ENCODE measurements at regions not wholly inside any gene's neighbourhood (a gene's known extent, or its start where the extent isn't known, plus 50 kb on each side); places are given as distances from the start of the nearest gene placed in this dataset.

- DNase-seq (no peak), ATAC-seq (ENCODE audit: insufficient read depth, low read depth) (no peak)
- Histone ChIP-seq H3K4me1 (ENCODE audit: insufficient read depth, low read length) (no peaks in the 10 kb centered on the region), H3K27me3 (ENCODE audit: insufficient read depth, low read length, poor library complexity) (no peaks in the 10 kb centered on the region), H3K9ac (ENCODE audit: low read depth, low read length) (no peak overlapping the region), H3K4me2 (ENCODE audit: insufficient read depth, low read length) (no peak overlapping the region), H2AFZ (ENCODE audit: low read depth, low read length) (no peak overlapping the region), H3K4me3 (ENCODE audit: low read depth in 1 of 2, low read length in 2 of 2) (no peak overlapping the region), H3K9me3 (ENCODE audit: insufficient read depth, low read length, severe bottlenecking) (no peaks in the 10 kb centered on the region), H4K20me1 (ENCODE audit: insufficient read depth, low read length) (no peaks in the 10 kb centered on the region), H3K79me2 (ENCODE audit: insufficient read depth, low read length) (no peaks in the 10 kb centered on the region), H3K36me3 (ENCODE audit: insufficient read depth, low read length) (no peaks in the 10 kb centered on the region), H3K27ac (ENCODE audit: low read length) (no peak overlapping the region)
- no peak for TF ChIP-seq EZH2 (IDR thresholded peaks at IDR 0.05; ENCODE audit: borderline replicate concordance, low read depth, low read length, severe bottlenecking)
- no peak for TF ChIP-seq CTCF (IDR thresholded peaks at IDR 0.05; ENCODE audit: borderline replicate concordance, extremely low read depth, low read length, poor library complexity, severe bottlenecking)
Measured at GRCh38 chr14:44265246-44265645, 241.8 kb downstream of the FSCB start.

- H3K27ac ChIP-seq (ENCODE audit: low read length): no peak overlapping the region
- no peak overlapping the region for H2AFZ ChIP-seq (ENCODE audit: low read depth, low read length)
- no peaks in the 10 kb centered on the region for H4K20me1 ChIP-seq (ENCODE audit: insufficient read depth, low read length)
- no peaks in the 10 kb centered on the region for H3K9me3 ChIP-seq (ENCODE audit: insufficient read depth, low read length, severe bottlenecking)
- TF ChIP-seq EZH2 (IDR thresholded peaks at IDR 0.05; ENCODE audit: borderline replicate concordance, low read depth, low read length, severe bottlenecking) (no peak), CTCF (IDR thresholded peaks at IDR 0.05; ENCODE audit: borderline replicate concordance, extremely low read depth, low read length, poor library complexity, severe bottlenecking) (no peak)
- no peaks in the 10 kb centered on the region for H3K27me3 ChIP-seq (ENCODE audit: insufficient read depth, low read length, poor library complexity)
- H3K9ac ChIP-seq (ENCODE audit: low read depth, low read length): no peak overlapping the region
- no peaks in the 10 kb centered on the region for H3K79me2 ChIP-seq (ENCODE audit: insufficient read depth, low read length)
- no peaks in the 10 kb centered on the region for H3K4me1 ChIP-seq (ENCODE audit: insufficient read depth, low read length)
- no peak overlapping the region for H3K4me2 ChIP-seq (ENCODE audit: insufficient read depth, low read length)
- DNase-seq: no peak
- no peak overlapping the region for H3K4me3 ChIP-seq (ENCODE audit: low read depth in 1 of 2, low read length in 2 of 2)
- H3K36me3 ChIP-seq (ENCODE audit: insufficient read depth, low read length): no peaks in the 10 kb centered on the region
- no peak for ATAC-seq (ENCODE audit: insufficient read depth, low read depth)
Measured at GRCh38 chr14:44215660-44216059, 291.4 kb downstream of the FSCB start.

- H3K9ac ChIP-seq (ENCODE audit: low read depth, low read length): no peak overlapping the region
- no peaks in the 10 kb centered on the region for H4K20me1 ChIP-seq (ENCODE audit: insufficient read depth, low read length)
- TF ChIP-seq EZH2 (IDR thresholded peaks at IDR 0.05; ENCODE audit: borderline replicate concordance, low read depth, low read length, severe bottlenecking): no peak
- TF ChIP-seq CTCF (IDR thresholded peaks at IDR 0.05; ENCODE audit: borderline replicate concordance, extremely low read depth, low read length, poor library complexity, severe bottlenecking): no peak
- no peaks in the 10 kb centered on the region for H3K36me3 ChIP-seq (ENCODE audit: insufficient read depth, low read length)
- no peak overlapping the region for H2AFZ ChIP-seq (ENCODE audit: low read depth, low read length)
- H3K27me3 ChIP-seq (ENCODE audit: insufficient read depth, low read length, poor library complexity): no peaks in the 10 kb centered on the region
- H3K4me2 ChIP-seq (ENCODE audit: insufficient read depth, low read length): no peak overlapping the region
- DNase-seq (no peak), ATAC-seq (ENCODE audit: insufficient read depth, low read depth) (no peak)
- H3K27ac ChIP-seq (ENCODE audit: low read length): no peak overlapping the region
- H3K9me3 ChIP-seq (ENCODE audit: insufficient read depth, low read length, severe bottlenecking): no peaks in the 10 kb centered on the region
- H3K4me1 ChIP-seq (ENCODE audit: insufficient read depth, low read length): no peaks in the 10 kb centered on the region
- no peaks in the 10 kb centered on the region for H3K79me2 ChIP-seq (ENCODE audit: insufficient read depth, low read length)
- no peak overlapping the region for H3K4me3 ChIP-seq (ENCODE audit: low read depth in 1 of 2, low read length in 2 of 2)
Measured at GRCh38 chr14:44211718-44212117, 295.4 kb downstream of the FSCB start.

Data from DND-41 (cell line).